ENCODE measurements at regions not wholly inside any gene's neighbourhood (a gene's known extent, or its start where the extent isn't known, plus 50 kb on each side); places are given as distances from the start of the nearest gene placed in this dataset.

DNA sequence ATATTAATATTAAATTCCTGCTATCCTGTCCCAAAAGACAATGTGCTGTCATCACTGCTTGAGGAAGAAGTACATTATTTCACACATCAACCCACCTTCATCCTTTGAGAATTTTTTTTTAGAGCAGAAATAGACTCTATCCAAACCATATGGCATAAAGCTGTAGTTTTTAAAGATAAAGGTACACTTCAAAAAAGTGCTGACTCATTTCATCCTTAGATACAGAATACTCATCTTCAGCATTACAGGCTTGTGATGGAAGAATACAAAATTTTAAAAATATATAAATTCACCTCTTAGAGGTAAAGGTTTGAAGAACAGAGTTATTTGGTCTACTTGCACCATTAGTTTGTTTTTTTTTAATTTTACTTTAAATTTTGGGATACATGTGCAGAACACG, 126.7 kb upstream of the ERG start:
- TF ChIP-seq CHD1 (IDR thresholded peaks at IDR 0.05; ENCODE audit: low read length) (no peak), POLR2AphosphoS5 (IDR thresholded peaks at IDR 0.05; ENCODE audit: control insufficient read depth, insufficient read depth, low read depth, low read length) (no peak), USF2 (CRISPR knock-in tag; IDR thresholded peaks at IDR 0.05) (no peak), ZBTB8A (IDR thresholded peaks at IDR 0.05; ENCODE audit: partially characterized antibody) (no peak), RAD21 (CRISPR knock-in tag; conservative IDR thresholded peaks at IDR 0.05 in 1 of 2, IDR thresholded peaks at IDR 0.05 in 1 of 2) (no peak), ZEB2 (IDR thresholded peaks at IDR 0.05) (no peak), CHD2 (IDR thresholded peaks at IDR 0.05; ENCODE audit: low read depth, low read length) (no peak), CBFA2T2 (conservative IDR thresholded peaks at IDR 0.05) (no peak)
